ENCODE measurements at regions not wholly inside any gene's neighbourhood (a gene's known extent, or its start where the extent isn't known, plus 50 kb on each side); places are given as distances from the start of the nearest gene placed in this dataset.

GRCh38 chrX:30468471-30468870 lies 109.1 kb downstream of the TASL start:
- Histone ChIP-seq H3K36me3 (ENCODE audit: control insufficient read depth, insufficient read depth, low read length) (no peaks in the 10 kb centered on the region), H3K27me3 (ENCODE audit: control insufficient read depth, insufficient read depth, low read length) (no peaks in the 10 kb centered on the region), H3K4me3 (ENCODE audit: low read depth, low read length) (no peak overlapping the region)
- no peak for DNase-seq (ENCODE audit: low read depth)
- no peak for TF ChIP-seq CTCF (IDR thresholded peaks at IDR 0.05; ENCODE audit: insufficient read depth, low read length, poor library complexity, severe bottlenecking)

Data from kidney epithelial cell (primary cell).